ENCODE measurements at regions not wholly inside any gene's neighbourhood (a gene's known extent, or its start where the extent isn't known, plus 50 kb on each side); places are given as distances from the start of the nearest gene placed in this dataset.

DNA sequence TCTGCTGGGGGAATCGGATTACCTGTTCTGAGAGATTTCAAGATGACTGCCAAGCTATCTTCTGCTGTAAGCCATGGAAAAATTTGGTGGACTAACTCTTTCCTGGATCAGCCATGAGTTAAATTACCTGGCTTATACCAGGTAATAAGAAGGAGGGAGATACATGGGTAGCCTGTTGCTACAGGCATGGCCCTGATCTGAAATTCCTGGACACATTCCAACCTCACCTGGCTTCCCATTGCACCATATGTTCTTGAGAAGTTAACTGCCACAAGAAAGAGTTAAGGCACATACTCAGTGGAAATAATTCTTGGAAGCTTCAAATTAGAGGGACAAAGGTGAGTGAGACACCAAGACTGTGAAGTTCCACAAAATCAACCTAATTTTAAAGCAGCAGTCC is 371.3 kb downstream of the ACTL7B start:
- no peak overlapping the region for H3K4me3 Mint-ChIP-seq (ENCODE audit: unreplicated experiment)
- CTCF ChIA-PET, result no interaction called here

DNA sequence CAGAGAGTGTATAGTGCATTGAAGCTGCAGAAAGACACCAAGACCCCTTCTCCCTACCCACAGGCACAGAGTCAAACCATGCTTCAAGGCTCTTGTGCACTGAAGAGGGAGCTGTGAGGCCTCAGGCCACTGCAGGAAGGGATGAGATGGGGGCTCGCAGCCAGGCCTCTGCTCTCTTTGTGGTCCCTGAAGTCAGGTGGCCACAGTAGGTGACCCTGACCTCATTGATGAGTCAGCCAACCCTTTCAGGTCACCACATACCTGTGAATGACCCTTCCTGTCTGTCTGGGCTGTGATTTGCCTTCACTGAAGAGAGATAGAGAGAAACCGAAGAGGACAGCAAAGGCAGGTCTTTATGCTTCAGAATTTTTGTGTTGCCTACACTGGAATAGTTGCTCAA is 372.1 kb downstream of the ACTL7B start:
- ChIA-PET POLR2A (no interaction called here), CTCF (no interaction called here)
- Mint-ChIP-seq H3K36me3 (ENCODE audit: insufficient read depth, unreplicated experiment) (no peaks in the 10 kb centered on the region), H3K27ac (ENCODE audit: unreplicated experiment) (no peak overlapping the region), H3K4me3 (ENCODE audit: unreplicated experiment) (no peak overlapping the region), H3K4me1 (ENCODE audit: low read depth, unreplicated experiment) (no peaks in the 10 kb centered on the region), H3K9me3 (ENCODE audit: unreplicated experiment) (no peaks in the 10 kb centered on the region), H3K27me3 (ENCODE audit: insufficient read depth, unreplicated experiment) (peaks cover 5% of the 10 kb centered on the region)
- H3K36me3 ChIP-seq (ENCODE audit: control insufficient read depth, insufficient read depth, low read length), result no peaks in the 10 kb centered on the region
- TF ChIP-seq, protein P1, sequence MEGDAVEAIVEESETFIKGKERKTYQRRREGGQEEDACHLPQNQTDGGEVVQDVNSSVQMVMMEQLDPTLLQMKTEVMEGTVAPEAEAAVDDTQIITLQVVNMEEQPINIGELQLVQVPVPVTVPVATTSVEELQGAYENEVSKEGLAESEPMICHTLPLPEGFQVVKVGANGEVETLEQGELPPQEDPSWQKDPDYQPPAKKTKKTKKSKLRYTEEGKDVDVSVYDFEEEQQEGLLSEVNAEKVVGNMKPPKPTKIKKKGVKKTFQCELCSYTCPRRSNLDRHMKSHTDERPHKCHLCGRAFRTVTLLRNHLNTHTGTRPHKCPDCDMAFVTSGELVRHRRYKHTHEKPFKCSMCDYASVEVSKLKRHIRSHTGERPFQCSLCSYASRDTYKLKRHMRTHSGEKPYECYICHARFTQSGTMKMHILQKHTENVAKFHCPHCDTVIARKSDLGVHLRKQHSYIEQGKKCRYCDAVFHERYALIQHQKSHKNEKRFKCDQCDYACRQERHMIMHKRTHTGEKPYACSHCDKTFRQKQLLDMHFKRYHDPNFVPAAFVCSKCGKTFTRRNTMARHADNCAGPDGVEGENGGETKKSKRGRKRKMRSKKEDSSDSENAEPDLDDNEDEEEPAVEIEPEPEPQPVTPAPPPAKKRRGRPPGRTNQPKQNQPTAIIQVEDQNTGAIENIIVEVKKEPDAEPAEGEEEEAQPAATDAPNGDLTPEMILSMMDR (IDR thresholded peaks at IDR 0.05; ENCODE audit: insufficient read depth in 1 of 2, low read depth in 1 of 2, low read length in 1 of 2, severe bottlenecking in 1 of 2, unreplicated experiment in 1 of 2), result no peak
- DNase-seq, result no peak
- no peaks in the 10 kb centered on the region for H3K4me1 ChIP-seq
- H3K27me3 ChIP-seq (replicated peaks; ENCODE audit: control insufficient read depth, insufficient read depth, low read length), result no peaks in the 10 kb centered on the region
- no TSS peak for BruUV-seq (replicated peaks)
- no peaks in the 10 kb centered on the region for H3K9me3 ChIP-seq
- no peak overlapping the region for H3K4me3 ChIP-seq (ENCODE audit: low read depth, low read length)
- intact Hi-C loops (cut with micrococcal nuclease; ENCODE audit: unreplicated experiment), result no loop called here

More for the DNA sequence above, 371.3 kb downstream of the ACTL7B start:
- Histone ChIP-seq H3K9me3 (no peaks in the 10 kb centered on the region), H3K27me3 (replicated peaks; ENCODE audit: control insufficient read depth, insufficient read depth, low read length) (no peaks in the 10 kb centered on the region), H3K36me3 (ENCODE audit: control insufficient read depth, insufficient read depth, low read length) (no peaks in the 10 kb centered on the region), H3K4me3 (ENCODE audit: low read depth, low read length) (no peak overlapping the region), H3K4me1 (no peaks in the 10 kb centered on the region)
- POLR2A ChIA-PET, result no interaction called here
- no peak for DNase-seq
- Mint-ChIP-seq H3K4me1 (ENCODE audit: low read depth, unreplicated experiment) (no peaks in the 10 kb centered on the region), H3K9me3 (ENCODE audit: unreplicated experiment) (no peaks in the 10 kb centered on the region), H3K27ac (ENCODE audit: unreplicated experiment) (no peak overlapping the region), H3K27me3 (ENCODE audit: insufficient read depth, unreplicated experiment) (peaks cover 7% of the 10 kb centered on the region), H3K36me3 (ENCODE audit: insufficient read depth, unreplicated experiment) (no peaks in the 10 kb centered on the region)
- TF ChIP-seq, protein P1 (IDR thresholded peaks at IDR 0.05; ENCODE audit: insufficient read depth in 1 of 2, low read depth in 1 of 2, low read length in 1 of 2, severe bottlenecking in 1 of 2, unreplicated experiment in 1 of 2), result no peak
- intact Hi-C loops (cut with micrococcal nuclease; ENCODE audit: unreplicated experiment), result no loop called here
- no TSS peak for BruUV-seq (replicated peaks)

DNA sequence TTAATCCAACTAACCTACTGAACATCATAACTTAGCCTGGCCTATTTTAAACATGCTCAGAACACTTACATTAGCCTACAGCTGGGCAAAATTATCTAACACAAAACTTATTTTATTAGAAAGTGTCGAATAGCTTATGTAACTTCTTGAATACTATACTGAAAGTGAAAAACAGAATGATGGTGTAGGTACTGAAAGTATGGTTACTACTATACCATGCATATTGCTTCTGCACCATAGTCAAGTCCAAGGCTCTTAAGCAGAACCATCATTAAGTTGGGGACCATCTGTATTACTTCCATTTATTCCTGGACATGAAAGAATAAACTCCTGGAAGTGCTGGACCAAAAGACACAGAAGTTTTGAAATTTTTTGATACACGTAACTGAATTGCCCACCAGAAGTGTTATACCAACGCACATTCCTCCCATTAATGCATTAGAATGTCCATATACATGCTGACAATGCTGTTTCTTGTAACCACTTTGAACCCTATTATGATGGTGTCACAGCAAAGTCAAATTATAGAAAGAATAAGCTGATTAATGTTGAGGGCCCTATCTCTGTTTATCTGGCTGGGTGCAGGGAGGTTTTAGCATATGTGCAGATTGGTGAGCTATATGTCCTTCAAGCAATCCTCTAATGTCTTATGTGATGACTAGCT is 375.7 kb downstream of the ACTL7B start:
- intact Hi-C loops (cut with micrococcal nuclease; ENCODE audit: unreplicated experiment), result no loop called here
- H3K4me3 ChIP-seq (ENCODE audit: low read depth, low read length), result no peak overlapping the region
- Mint-ChIP-seq H3K27ac (ENCODE audit: unreplicated experiment) (no peak overlapping the region), H3K4me3 (ENCODE audit: unreplicated experiment) (no peak overlapping the region), H3K4me1 (ENCODE audit: low read depth, unreplicated experiment) (no peaks in the 10 kb centered on the region), H3K27me3 (ENCODE audit: insufficient read depth, unreplicated experiment) (no peaks in the 10 kb centered on the region), H3K9me3 (ENCODE audit: unreplicated experiment) (no peaks in the 10 kb centered on the region), H3K36me3 (ENCODE audit: insufficient read depth, unreplicated experiment) (no peaks in the 10 kb centered on the region)
- no peaks in the 10 kb centered on the region for H3K4me1 ChIP-seq
- H3K36me3 ChIP-seq (ENCODE audit: control insufficient read depth, insufficient read depth, low read length), result no peaks in the 10 kb centered on the region
- CTCF ChIA-PET, result interaction anchor here (0.7 kb wide), 1 partner anchor 529 kb away, joined by 4 read pairs; no protein-coding TSS in a partner anchor
- no peaks in the 10 kb centered on the region for H3K27me3 ChIP-seq (replicated peaks; ENCODE audit: control insufficient read depth, insufficient read depth, low read length)
- no peak for DNase-seq
- no peaks in the 10 kb centered on the region for H3K9me3 ChIP-seq
- TF ChIP-seq, protein P1 (IDR thresholded peaks at IDR 0.05; ENCODE audit: insufficient read depth in 1 of 2, low read depth in 1 of 2, low read length in 1 of 2, severe bottlenecking in 1 of 2, unreplicated experiment in 1 of 2), result no peak
- POLR2A ChIA-PET, result no interaction called here
- BruUV-seq (replicated peaks), result no TSS peak

All from Caco-2 (cell line).